ENCODE measurements at regions not wholly inside any gene's neighbourhood (a gene's known extent, or its start where the extent isn't known, plus 50 kb on each side); places are given as distances from the start of the nearest gene placed in this dataset.
A peak's percentile ranks its signal among the peaks of the same experiment; 100 is the strongest.

DNA sequence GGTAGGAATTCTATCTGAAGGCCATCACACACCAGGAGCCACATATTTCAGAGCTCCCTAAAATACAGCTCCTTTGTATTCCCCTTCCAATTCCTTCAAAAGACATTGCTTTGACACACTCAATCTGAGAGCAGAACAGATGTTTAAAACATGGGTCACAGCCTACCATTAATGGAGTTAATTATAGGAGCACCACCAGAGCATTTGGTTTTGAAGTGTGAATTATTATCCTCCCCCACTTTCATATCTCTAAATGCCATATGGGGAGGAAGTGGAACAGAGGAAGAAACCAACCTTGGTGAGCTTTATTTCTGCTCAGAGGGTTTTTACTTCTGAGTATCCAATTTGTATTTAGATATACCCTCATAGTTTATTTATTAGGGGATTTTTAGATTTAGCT lies 50.7 kb upstream of the TNFRSF21 start:
- peaks cover 4% of the 10 kb centered on the region for H3K4me1 ChIP-seq
- DNase-seq (ENCODE audit: low spot score in 2 of 2), result no peak
- no peaks in the 10 kb centered on the region for H3K36me3 ChIP-seq (replicated peaks)
- no peak overlapping the region for H3K4me3 ChIP-seq
- H3K9me3 ChIP-seq, result no peaks in the 10 kb centered on the region
- H3K27me3 ChIP-seq (ENCODE audit: low read depth), result peaks cover 11% of the 10 kb centered on the region
- in situ Hi-C loops (cut with MboI; ENCODE audit: low sequenced_read_pairs), result no loop called here

DNA sequence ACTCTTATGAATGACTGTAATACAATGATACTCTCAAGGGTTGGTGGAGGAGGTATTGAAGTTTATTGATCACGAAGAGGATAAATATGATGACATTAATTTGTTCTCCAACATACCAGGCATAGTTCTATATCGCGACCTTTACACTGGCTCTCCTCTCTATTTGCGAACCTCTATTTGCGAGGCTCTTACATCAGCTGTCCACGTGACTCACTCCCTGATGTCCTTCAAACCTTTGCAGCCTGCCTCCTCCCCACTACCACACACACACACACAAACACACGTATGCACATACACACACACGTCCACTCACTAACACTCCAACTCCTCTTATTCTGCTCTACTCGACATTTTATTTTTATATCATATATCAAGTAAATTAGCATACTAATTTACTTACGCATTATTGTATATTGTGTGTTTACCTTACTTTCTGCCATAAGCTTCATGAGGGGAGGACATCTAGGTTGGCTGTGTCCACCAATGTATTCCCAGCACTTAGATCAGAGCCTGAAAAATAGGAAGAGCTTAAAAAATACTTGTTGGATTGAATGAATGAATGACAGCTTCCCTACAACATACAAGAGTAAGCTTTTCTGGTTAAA lies 53.3 kb upstream of the TNFRSF21 start:
- H3K9me3 ChIP-seq, result no peaks in the 10 kb centered on the region
- H3K4me3 ChIP-seq, result no peak overlapping the region
- H3K27me3 ChIP-seq (ENCODE audit: low read depth), result no peaks in the 10 kb centered on the region
- in situ Hi-C loops (cut with MboI; ENCODE audit: low sequenced_read_pairs), result no loop called here
- peaks cover 4% of the 10 kb centered on the region for H3K4me1 ChIP-seq
- no peaks in the 10 kb centered on the region for H3K36me3 ChIP-seq (replicated peaks)
- DNase-seq (ENCODE audit: low spot score in 2 of 2), result no peak

DNA sequence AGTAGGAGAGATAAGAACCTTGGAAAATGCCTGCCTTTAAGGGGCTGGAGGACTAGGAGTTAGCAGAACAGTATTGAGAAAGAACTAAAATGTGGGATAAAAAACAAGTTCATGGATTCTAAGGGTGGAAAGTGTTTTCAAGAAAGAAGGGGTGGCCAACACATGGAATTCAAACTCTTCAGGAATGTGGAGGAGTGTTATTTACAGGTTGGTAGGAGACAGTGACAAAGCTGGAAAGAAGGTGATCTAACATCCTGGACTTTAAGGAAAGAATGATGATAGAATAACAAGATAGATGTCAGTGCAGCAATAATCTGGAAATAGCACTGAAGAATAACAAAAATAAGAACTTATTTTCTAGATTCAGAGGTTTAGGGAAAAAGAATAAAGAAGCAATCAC lies 54.0 kb upstream of the TNFRSF21 start:
- no peak for DNase-seq (ENCODE audit: low spot score in 2 of 2)
- peaks cover 4% of the 10 kb centered on the region for H3K4me1 ChIP-seq
- no peaks in the 10 kb centered on the region for H3K36me3 ChIP-seq (replicated peaks)
- H3K4me3 ChIP-seq, result no peak overlapping the region
- no peaks in the 10 kb centered on the region for H3K9me3 ChIP-seq
- H3K27me3 ChIP-seq (ENCODE audit: low read depth), result no peaks in the 10 kb centered on the region
- in situ Hi-C loops (cut with MboI; ENCODE audit: low sequenced_read_pairs), result no loop called here

DNA sequence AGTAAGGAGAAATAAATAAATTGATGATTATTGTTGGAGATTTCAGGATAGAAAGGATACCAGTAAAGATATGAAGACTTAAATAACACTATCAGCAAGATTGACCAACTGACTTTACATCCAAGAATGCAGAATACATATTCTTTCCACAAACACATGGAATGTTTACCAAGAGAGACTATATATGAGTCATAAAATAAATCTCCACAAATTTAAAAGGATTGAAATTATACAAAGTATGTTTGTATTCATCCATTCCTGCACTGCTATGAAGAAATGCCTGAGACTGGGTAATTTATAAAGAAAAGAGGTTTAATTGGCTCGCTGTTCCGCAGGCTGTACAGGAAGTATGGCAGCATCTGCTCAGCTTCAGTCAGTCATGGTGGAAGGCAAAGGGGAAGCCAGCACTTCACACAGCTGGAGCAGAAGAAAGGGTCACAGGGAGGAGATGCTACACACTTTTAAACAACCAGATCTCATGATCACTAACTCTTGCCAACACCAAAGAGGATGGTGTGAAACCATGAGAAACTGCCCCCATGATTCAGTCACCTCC lies 56.7 kb upstream of the TNFRSF21 start:
- Histone ChIP-seq H3K4me3 (no peak overlapping the region), H3K36me3 (replicated peaks) (no peaks in the 10 kb centered on the region), H3K4me1 (no peaks in the 10 kb centered on the region; the same call in 1 of the 2 replicates), H3K9me3 (no peaks in the 10 kb centered on the region), H3K27me3 (ENCODE audit: low read depth) (no peaks in the 10 kb centered on the region)
- in situ Hi-C loops (cut with MboI; ENCODE audit: low sequenced_read_pairs), result no loop called here
- no peak for DNase-seq (ENCODE audit: low spot score in 2 of 2)

DNA sequence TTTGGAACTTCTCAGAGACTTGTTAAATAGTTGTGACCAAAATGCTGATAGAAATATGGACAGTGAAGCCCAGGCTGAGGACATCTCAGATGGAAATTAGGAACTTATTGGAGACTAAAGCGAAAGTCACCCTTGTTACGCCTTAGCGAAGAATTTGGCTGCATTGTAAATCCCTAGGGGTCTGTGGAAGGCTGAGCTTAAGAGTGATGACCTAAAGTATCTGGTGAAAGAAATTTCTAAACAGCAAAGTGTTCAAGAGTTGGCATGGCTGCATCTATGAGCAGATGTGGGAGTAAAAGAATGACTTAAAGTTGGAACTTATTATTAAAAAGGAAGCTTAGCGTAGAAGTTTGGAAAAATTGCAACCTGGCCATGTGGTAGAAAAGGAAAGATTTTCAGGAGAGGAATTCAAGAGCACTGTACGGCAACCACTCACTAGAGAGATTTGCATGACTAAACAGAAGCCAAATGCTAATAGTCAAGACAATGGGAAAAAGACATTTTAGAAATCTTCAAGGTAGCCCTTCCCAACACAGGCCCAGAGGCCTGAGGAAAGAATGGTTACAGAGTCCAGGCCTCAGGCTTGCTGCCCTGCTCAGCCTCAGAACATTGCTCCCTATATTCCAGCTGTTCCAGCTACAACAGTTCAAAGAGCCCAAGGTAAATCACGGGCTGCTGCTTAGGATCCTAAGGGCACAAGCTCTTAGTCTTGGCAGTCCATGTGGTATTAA lies 61.6 kb upstream of the TNFRSF21 start:
- H3K4me3 ChIP-seq, result no peak overlapping the region
- in situ Hi-C loops (cut with MboI; ENCODE audit: low sequenced_read_pairs), result no loop called here
- H3K4me1 ChIP-seq, result no peaks in the 10 kb centered on the region; the same call in 1 of the 2 replicates
- no peaks in the 10 kb centered on the region for H3K36me3 ChIP-seq (replicated peaks)
- peak; percentile 10 to 40 for DNase-seq (ENCODE audit: low spot score in 2 of 2)
- no peaks in the 10 kb centered on the region for H3K27me3 ChIP-seq (ENCODE audit: low read depth)
- no peaks in the 10 kb centered on the region for H3K9me3 ChIP-seq

DNA sequence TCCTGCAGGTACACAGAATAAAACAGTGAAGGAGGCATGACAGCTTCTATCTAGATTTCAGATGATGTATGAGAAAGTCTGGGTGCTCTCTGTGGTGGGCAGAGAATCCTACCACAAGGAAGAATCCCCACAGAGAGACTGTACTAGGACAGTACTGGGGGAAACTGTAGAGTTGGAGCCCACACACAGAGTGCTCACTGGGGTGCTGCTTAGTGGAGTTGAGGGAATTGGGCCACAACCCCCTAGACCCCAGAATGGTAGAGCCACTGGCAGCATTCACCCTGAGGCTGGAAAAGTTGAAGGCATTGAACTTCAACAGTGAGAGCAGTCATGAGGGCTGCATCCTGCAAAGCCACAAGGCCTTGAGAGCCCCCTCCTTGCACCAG lies 62.2 kb upstream of the TNFRSF21 start:
- Histone ChIP-seq H3K9me3 (no peaks in the 10 kb centered on the region), H3K4me3 (no peak overlapping the region), H3K27me3 (ENCODE audit: low read depth) (no peaks in the 10 kb centered on the region), H3K4me1 (no peaks in the 10 kb centered on the region; the same call in 1 of the 2 replicates), H3K36me3 (replicated peaks) (no peaks in the 10 kb centered on the region)
- in situ Hi-C loops (cut with MboI; ENCODE audit: low sequenced_read_pairs), result no loop called here
- DNase-seq (ENCODE audit: low spot score in 2 of 2), result no peak

DNA sequence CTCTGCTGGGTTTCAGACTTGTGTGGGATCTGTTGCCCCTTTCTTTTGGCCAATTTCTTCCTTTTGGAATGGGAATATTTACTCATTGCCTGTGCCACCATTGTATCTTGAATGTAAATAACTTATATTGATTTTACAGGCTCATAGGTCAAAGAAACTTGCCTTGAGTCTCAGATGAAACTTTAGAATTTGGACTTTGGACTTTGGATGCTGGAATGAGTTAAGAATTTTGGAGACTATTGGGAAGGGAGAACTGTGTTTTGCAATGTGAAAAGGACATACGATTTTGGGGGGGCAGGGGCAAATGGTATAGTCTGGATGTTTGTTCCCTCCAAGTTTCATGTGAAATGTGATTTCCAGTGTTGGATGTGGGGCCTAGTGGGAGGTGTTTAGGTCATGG lies 62.6 kb upstream of the TNFRSF21 start:
- Histone ChIP-seq H3K4me3 (no peak overlapping the region), H3K9me3 (no peaks in the 10 kb centered on the region), H3K36me3 (replicated peaks) (no peaks in the 10 kb centered on the region), H3K4me1 (no peaks in the 10 kb centered on the region; the same call in 1 of the 2 replicates), H3K27me3 (ENCODE audit: low read depth) (no peaks in the 10 kb centered on the region)
- no peak for DNase-seq (ENCODE audit: low spot score in 2 of 2)
- in situ Hi-C loops (cut with MboI; ENCODE audit: low sequenced_read_pairs), result no loop called here

DNA sequence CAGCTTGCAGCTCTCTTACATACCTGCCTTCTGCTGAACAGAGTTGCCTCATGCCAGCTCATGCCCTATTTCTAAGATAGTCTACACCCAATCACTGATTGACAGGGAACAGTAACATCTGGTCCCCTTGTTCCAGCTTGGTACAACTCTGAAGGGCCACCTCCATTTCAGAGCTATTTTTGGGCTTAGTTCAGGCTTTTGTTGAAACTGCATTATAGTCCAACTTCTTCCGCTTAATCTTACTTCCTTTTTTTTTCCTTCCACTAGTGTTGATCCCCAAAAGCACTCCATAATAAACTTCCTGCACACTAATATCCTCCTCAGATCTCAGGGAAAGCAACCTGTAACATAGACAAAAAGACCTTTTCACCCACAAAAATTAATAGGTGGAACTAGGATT lies 65.7 kb upstream of the TNFRSF21 start:
- Histone ChIP-seq H3K4me3 (no peak overlapping the region), H3K27me3 (ENCODE audit: low read depth) (no peaks in the 10 kb centered on the region), H3K36me3 (replicated peaks) (no peaks in the 10 kb centered on the region), H3K4me1 (no peaks in the 10 kb centered on the region; the same call in 1 of the 2 replicates), H3K9me3 (no peaks in the 10 kb centered on the region)
- DNase-seq (ENCODE audit: low spot score in 2 of 2), result no peak
- in situ Hi-C loops (cut with MboI; ENCODE audit: low sequenced_read_pairs), result no loop called here

DNA sequence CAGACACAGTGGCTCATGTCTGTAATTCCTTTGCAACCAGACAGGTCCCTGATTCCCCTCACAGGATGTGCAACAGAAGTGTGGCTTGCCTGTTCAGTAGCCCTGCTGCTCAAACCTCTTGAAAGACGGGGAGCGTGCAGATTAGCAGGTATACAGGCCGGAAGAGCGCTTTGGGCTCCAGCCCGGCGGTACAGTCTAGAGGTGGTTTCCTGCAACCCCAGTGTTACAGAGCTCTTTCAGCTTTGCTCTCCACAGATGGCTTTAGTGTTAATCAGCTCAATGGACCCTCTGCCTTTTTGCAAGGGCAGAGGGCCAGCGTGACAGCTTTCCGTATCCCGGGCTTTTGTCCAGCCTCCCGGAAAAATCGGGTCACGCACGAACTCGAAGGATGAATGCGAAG lies 67.2 kb upstream of the TNFRSF21 start:
- in situ Hi-C loops (cut with MboI; ENCODE audit: low sequenced_read_pairs), result no loop called here
- H3K4me1 ChIP-seq, result no peaks in the 10 kb centered on the region
- H3K36me3 ChIP-seq (replicated peaks), result no peaks in the 10 kb centered on the region
- H3K4me3 ChIP-seq, result no peak overlapping the region
- H3K27me3 ChIP-seq (ENCODE audit: low read depth), result no peaks in the 10 kb centered on the region
- DNase-seq (ENCODE audit: low spot score in 2 of 2), result no peak
- no peaks in the 10 kb centered on the region for H3K9me3 ChIP-seq

DNA sequence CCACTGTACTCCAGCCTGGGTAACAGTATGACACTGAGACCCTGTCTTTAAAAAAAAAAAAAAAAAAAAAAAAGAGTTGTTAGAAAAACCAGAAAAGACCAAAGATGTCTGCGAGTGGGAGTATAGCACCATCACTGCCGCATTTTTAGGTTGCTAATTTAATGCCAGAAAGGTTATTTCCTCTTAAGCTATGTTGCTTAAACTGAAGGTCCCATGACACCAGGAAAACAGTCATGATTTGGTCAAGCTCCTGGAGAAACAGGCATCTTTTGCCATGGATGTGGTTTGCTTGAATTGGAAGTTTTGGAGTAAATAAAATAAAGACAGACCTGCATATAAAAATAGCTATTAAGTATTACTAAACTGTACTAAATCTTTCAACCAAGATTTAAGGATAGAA lies 68.3 kb upstream of the TNFRSF21 start:
- Histone ChIP-seq H3K27me3 (ENCODE audit: low read depth) (no peaks in the 10 kb centered on the region), H3K36me3 (replicated peaks) (no peaks in the 10 kb centered on the region), H3K9me3 (no peaks in the 10 kb centered on the region), H3K4me3 (no peak overlapping the region), H3K4me1 (no peaks in the 10 kb centered on the region)
- in situ Hi-C loops (cut with MboI; ENCODE audit: low sequenced_read_pairs), result no loop called here
- no peak for DNase-seq (ENCODE audit: low spot score in 2 of 2)

DNA sequence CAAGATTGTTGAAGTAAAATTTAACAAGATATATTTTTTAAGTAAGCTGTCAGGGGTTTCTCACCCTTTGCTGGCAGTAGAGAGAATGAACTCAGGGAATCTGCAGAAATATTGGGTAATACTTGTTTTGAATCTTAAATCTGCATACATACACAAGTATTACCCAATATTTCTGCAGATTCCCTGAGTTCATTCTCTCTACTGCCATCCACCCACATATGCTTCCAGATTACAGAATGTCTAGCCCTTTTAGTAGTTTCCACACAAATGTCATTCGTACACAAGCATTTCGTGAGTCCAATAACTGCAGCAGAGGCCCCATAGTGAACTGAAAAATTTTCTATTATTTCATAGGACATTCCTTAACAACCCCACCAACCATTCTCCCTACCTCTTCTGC lies 69.6 kb upstream of the TNFRSF21 start:
- no peaks in the 10 kb centered on the region for H3K27me3 ChIP-seq (ENCODE audit: low read depth)
- no peaks in the 10 kb centered on the region for H3K36me3 ChIP-seq (replicated peaks)
- DNase-seq (ENCODE audit: low spot score in 2 of 2), result no peak
- in situ Hi-C loops (cut with MboI; ENCODE audit: low sequenced_read_pairs), result no loop called here
- no peaks in the 10 kb centered on the region for H3K4me1 ChIP-seq
- H3K9me3 ChIP-seq, result no peaks in the 10 kb centered on the region
- no peak overlapping the region for H3K4me3 ChIP-seq

DNA sequence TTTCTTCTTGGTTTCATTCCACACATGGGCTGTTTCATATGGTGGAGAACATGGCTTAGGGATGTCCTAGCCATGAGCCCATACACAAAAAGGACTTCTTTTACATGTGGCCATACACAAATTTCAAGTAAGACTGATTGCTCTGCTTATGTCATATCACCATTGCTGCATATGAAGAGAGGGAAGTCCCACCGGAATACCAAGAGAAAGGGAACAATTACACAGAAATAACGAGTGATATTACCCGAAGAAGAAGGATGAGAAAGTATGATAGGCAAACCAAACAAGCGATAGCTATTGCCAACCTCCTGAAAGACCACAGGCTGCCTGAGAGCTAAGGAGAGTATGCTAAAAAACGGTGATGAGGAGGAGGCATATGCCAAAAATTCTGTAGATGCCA lies 70.5 kb upstream of the TNFRSF21 start:
- in situ Hi-C loops (cut with MboI; ENCODE audit: low sequenced_read_pairs), result no loop called here
- no peaks in the 10 kb centered on the region for H3K4me1 ChIP-seq
- no peaks in the 10 kb centered on the region for H3K9me3 ChIP-seq
- no peak overlapping the region for H3K4me3 ChIP-seq
- H3K36me3 ChIP-seq (replicated peaks), result no peaks in the 10 kb centered on the region
- no peaks in the 10 kb centered on the region for H3K27me3 ChIP-seq (ENCODE audit: low read depth)
- no peak for DNase-seq (ENCODE audit: low spot score in 2 of 2)

DNA sequence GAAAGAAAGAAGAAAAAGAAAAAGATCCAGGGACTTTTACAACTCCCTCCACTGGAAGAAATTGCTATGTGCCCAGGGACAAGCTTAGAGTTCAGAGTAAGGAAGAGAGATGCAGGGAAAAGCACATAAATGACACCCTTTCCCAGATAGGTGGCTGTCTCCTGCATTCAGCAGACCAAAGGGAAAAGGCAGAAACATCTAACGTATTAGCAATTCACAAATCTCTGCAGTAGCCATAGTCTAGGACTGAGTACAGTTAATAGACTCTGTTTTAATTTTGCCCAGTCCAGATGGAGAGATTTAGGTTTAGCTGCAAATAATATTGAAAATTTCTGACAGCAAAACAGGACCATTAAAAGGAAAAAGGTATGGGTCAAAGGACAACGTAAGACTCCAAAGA lies 71.3 kb upstream of the TNFRSF21 start:
- Histone ChIP-seq H3K4me1 (no peaks in the 10 kb centered on the region), H3K27me3 (ENCODE audit: low read depth) (no peaks in the 10 kb centered on the region), H3K36me3 (replicated peaks) (no peaks in the 10 kb centered on the region), H3K4me3 (no peak overlapping the region), H3K9me3 (no peaks in the 10 kb centered on the region)
- in situ Hi-C loops (cut with MboI; ENCODE audit: low sequenced_read_pairs), result no loop called here
- no peak for DNase-seq (ENCODE audit: low spot score in 2 of 2)

DNA sequence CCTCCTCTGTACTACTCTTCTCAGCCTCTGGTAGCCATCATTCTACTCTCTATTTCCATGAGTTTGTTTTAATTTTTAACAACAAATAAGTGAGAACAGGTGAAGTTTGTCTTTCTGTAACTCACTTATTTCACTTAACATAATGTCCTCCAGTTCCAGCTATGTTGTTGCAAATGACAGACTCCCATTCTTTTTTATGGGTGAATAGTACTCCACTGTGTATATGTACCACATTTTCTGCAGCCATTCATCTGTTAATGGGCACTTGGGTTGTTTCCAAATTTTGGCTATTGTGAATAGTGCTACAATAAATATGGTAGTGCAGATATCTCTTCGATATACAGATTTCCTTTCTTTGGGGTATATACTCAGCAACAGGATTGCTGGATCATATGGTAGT lies 73.7 kb upstream of the TNFRSF21 start:
- H3K27me3 ChIP-seq (ENCODE audit: low read depth), result no peaks in the 10 kb centered on the region
- no peak for DNase-seq (ENCODE audit: low spot score in 2 of 2)
- no peaks in the 10 kb centered on the region for H3K4me1 ChIP-seq
- in situ Hi-C loops (cut with MboI; ENCODE audit: low sequenced_read_pairs), result no loop called here
- no peak overlapping the region for H3K4me3 ChIP-seq
- no peaks in the 10 kb centered on the region for H3K36me3 ChIP-seq (replicated peaks)
- H3K9me3 ChIP-seq, result no peaks in the 10 kb centered on the region
